NCI-H226 (cell line): ENCODE measurements at regions not wholly inside any gene's neighbourhood (a gene's known extent, or its start where the extent isn't known, plus 50 kb on each side); places are given as distances from the start of the nearest gene placed in this dataset.

Source experiments
- DNase-seq: peaks from one replicate; pipeline ENCODE4 v3.0.0-alpha.2; 2015

DNA sequence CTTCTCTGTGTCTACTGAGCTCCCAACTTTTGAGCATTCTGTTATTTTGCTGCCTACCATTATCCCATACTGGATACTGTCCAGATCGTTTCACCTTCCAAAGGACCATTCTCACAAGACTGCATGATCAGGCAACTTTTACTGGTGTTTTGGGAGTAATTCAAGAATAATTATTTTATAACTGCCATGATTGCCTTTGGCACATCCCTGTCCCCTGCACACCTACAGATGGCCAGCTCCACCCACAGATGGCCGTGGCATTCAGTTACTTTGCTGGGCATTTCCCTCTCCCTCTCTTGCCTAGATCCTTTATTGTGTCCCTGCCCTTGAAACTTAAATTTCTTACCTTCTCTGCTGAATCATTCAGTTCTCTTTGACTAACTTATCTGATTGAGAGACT is 263.9 kb downstream of the DIPK2A start:
- no peak for DNase-seq

DNA sequence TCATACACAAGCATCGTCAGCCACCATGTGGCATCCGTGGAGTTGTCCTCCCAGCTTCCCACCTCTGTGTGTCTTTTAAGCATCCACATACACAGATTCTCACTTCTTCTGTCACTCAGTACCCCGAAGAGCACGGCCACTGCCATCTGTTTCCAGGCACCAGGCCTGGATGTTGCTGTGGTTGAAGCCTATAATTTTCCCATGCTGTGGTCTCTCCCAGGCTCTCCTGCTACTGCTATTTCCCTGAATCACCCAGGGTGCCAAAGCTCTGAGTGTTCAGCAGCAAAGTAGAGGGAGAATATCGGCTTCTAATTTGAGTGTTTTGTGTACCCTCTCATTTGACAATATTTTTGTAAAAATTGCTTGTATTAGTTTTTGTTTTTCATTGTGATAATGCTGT is 265.7 kb downstream of the DIPK2A start:
- no peak for DNase-seq

DNA sequence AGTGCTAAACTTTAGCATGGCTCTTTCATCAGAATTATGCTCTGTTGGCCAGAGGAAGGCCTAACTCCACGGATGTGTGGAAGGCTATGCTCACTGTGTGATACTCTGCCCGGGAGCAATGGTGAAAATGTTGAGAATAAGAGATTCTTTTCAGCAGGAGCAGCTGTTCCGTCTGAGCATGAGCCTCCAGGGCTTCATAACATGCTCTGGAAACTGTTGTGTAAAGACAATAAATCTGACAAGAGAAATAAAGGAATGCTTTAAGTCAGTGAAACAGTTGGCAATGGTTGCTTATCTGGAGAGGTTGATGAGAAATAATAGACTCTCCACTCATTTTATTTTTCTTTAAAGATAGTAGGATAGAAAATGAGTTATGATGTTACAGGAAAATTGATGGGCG is 269.8 kb downstream of the DIPK2A start:
- DNase-seq: no peak

DNA sequence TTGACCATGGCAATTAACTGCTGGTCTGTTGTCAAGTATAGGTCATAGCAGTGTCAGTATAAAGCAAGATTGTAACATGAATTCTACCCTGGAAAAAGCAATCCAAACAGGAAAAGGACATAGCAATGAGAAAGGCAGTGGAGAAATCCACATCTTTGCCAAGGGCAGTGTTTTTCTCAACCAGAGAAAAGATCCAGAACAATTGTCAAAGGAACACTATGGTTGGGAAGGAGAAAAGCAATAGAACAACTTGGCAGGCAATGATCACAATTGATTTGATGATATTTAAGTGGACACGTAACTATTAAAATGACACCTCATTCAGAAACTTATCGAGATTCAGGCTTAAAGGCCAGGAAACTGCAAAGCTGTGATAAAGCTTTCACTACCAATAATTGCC is 271.1 kb downstream of the DIPK2A start:
- DNase-seq: no peak

DNA sequence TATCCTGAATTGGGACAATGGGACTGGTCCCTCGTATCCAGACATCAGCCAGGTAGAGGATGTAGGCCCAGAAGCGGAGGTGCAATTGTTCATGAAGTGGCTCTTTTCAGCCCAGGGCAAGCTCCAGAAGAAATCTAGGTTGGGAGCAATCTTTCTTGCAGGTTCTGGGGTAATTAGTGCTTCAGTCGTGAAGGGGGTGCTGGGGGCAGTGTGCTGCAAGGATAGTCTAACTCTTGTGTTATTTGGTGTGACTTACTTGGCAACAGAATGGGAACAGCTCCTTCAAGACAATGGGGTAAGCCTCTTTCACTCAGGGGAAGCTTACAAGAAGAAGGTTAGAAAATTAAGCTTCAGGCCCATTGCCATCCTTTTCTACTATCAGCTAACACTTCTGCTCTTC is 273.0 kb downstream of the DIPK2A start:
- DNase-seq: no peak

DNA sequence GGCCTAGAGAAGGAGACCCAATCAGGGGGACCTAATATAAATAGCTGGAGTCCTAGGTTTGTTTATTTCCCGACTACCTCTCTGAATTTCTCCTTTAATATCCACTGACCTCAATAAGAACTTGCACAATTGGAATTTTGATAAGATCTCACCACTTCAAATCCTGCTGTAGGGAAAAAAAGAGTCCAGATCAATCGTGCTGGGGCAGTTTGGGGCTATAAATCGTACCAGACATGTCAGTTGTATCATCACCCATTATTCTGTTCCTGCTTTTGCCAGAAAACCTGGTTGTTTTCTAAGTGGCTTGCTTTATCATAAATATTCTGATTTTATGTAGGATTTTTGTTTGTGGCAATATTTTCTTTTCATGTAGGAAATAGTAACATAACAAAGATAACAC is 281.3 kb downstream of the DIPK2A start:
- DNase-seq: no peak

DNA sequence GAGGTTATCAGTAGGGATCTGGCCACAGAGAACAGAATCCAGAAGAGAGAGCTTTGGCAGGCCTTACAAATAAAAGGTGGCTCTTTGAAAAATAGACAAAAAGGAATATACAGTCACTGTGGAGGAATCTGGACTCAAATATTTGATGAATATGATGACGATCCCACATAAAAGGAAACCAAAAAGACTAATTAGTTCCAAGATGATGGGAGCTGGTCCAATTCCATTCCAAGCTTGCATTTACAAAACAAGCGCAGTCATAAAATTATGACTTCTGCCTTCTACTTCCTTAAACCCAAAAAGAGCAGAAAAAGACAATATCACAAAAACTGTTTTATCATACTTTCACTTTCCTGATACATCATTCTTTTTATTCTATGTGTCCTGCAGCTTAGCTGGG is 285.8 kb downstream of the DIPK2A start:
- no peak for DNase-seq

DNA sequence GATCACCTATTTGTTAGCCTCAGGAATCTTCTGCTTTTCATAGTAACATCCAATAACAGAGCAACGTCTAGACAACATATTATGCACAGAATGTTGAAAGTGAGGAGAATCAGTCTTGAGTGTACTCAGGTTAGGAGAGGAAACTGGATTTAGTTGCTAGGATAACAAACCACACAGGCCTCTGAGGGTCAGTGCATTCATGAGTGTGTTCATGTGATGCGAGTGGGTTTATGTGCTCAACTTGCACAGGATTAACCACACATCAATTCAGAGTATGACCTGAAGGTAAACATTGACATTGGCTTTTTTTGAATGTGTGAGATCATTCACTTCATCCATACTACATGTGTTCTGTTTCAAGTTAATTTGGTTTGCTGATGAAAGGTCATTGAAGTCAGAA is 287.6 kb downstream of the DIPK2A start:
- no peak for DNase-seq

DNA sequence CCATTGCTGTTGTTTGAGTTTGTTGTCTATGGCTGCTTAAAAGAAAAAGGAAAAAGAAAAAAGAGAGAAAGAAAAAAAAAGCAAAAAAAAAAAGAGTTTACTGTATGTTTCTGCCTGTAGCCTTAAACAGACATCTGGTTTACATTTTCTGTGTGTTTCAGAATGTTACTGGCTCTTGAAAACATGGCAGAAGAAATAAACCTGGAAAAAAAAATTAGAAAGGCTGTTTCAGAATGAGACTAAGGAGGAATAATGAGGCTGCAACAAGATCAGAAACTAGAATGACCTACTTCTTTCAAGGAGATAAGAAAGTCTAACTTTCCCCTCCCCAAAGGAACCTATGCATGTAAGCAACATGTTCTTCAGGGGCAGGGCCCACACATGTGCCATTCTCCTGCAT is 292.1 kb downstream of the DIPK2A start:
- no peak for DNase-seq

DNA sequence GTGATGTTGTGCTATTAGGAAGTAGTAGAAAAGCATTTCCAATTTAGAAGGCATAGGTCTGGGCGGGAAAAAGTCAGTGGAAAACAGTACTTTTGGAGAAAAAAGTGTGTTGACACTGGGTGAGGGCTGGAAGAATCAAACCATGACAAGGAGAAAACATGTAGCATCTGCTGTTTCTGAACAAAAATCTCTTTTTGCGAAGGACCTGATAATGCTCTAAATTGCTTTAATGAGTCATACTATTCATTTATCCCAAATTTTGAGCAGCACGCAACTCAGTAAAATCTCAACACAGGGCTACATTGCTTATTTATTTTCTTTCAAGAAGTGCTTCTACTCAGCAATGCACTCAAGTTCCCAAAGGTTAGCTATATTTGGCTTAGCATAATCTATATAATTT is 292.7 kb downstream of the DIPK2A start:
- DNase-seq: no peak

DNA sequence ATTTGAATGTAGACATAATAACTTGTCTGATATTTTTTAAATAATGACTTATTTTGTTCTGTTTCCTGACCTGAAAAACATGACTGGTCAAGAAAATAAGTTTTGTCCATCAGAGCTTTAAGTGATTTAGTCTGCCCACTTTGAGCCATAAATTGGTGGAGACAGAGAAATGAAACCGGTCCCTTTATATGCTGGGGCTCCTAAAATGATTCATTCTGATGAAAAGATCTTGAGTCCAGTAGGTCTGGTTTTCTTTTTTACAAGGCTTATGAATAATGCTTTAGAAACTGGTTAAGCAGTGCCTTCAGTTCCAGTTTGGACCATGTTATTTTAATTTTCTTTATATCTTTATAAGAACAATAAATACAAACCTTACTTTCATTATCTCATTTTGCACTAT is 293.2 kb downstream of the DIPK2A start:
- DNase-seq: no peak

DNA sequence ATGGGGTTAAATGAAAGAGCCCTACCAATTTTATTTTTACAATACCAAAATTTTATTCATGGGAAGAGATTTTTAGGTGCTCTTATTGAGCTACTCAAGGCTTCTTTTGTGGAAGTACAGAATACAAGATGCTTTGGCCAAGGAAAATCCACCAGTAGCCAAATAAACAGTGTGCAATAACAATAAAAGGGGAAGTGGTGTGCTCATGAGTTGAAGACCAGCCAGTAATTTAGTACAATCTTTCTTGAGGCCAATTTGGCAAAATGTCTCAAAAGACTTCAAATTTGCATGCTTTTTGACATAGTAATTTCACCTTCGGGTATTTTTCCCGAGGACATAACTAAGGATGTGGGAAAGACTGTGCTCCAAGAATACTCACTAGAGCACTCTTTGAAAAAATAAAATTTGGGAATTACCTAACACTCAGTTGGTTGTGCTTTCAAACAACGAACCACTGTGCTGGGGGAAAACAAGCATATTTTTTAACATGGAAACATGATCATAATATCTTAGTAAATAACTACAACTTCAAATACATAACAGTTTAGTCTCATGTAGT is 294.0 kb downstream of the DIPK2A start:
- no peak for DNase-seq

DNA sequence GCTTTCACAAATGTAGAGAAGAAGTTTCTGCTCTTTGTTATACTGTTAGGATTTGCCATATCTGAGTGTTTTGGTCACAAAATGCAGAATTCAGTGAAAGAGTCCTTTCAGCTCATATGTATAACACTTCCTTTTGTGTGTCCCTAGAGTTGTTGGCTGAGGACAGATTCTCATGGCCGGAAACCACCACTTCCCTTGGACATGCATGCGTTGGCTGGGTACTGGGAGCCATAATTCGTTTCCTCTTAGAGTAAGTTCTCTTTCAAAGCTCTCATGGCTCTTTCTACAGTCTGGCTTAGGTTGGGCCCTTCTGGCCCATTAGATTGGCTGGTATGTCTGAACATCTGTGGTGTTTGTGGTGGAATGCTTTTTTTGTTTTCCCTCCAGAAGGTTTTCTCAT is 298.5 kb downstream of the DIPK2A start:
- DNase-seq: no peak

DNA sequence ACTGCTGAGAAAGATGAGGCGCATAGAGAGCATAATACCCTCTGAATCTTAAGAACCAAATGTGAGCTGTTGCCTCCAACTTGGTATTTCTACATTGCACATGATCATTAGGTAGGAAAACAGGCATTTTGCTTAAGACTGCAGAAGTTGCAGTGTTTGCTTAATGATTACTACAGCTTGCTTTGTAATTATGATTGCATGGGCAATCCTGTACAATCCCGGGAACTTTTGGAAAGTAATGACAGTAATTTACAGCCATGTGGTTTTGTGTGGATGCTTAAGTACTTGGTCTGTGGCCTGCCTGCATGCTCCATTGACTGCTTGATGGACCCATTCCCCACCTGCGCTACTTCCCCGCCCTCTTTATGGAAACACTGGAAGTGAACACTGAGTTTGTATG is 301.1 kb downstream of the DIPK2A start:
- DNase-seq: no peak

DNA sequence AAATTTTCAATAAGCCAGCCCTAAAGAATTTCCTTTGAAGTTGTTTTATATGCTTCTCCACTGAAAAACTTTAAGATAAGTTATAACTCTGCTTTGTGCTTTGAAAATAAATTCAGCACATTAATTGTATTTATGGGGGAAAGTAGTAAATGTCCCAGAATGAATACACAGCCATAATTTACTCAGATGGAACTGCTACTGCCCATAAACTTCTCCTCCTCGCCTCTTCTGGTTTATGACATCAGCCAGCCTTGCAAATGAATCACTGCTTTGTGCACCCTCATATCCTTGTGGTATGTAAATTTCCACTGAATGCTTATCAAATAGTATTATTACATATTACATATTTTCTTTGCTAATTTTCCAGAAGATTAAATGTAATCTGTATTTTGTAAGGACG is 302.0 kb downstream of the DIPK2A start:
- peak; percentile 34 for DNase-seq

DNA sequence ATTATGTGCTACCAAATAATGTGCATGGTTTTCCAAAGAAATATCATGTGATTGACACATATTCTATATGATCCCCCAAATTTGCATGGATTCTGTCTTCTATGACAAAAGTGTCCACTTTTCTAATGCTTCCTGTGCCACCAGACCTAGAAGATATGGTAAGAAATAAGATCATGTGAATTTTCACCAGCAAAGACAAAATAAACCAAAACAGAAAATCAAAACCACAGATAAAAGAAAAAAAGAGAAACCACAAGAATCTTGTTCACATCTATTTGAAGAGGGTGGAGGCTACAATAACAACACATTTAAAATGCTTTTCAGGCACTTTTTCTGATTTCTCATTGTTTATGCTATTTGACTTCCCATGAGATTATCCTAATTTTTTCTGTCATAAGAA is 303.4 kb downstream of the DIPK2A start:
- DNase-seq: no peak

DNA sequence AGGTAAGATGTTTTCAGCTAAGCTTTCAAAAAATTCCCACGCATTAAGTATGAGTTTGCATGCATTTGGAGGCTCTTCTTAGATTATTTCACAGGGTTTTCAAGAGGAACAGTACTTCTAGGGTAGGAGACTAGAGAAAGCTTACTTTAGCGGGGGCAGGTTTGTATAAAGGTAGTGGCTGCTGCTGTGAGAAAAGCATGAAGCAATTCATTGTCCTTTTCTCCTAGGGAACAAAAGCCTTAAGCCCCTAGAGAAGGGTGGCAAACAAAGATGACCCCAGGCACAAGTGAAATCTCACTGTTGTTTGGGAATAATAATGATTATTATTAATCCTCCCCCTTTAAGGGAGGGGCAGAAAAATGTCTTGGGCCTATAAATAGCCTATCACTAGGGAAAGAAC is 310.7 kb downstream of the DIPK2A start:
- DNase-seq: no peak

DNA sequence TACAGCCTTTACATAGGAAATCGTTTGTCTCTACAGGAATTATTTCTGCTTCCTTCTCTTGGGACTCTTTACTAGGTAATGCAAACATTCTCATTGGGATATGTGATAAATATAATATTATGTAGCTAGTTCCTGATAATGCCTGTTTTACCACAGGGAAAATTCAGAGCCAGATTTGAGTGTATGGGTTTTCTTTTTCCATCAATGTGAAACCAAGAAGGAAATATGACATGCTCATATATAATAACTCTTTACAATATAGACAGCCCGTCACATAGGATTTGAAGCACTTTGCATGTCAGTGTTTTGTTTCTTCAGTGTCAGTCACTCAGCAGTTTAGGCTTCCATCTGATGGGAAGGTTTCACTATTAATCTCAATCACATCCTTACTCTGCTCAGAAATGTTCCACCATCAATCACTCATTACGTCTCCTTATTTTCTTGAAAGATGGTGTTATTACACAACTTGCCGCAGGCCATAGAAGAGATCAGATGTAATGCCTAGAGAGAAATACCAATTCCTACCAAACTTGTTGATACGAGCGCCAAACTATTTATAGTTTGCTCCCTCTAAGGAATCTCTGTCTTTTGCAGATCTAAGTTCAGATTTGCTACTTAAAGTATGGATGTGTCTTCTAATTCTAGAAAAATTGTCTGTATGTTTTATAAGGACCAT is 314.8 kb downstream of the DIPK2A start:
- DNase-seq: no peak

DNA sequence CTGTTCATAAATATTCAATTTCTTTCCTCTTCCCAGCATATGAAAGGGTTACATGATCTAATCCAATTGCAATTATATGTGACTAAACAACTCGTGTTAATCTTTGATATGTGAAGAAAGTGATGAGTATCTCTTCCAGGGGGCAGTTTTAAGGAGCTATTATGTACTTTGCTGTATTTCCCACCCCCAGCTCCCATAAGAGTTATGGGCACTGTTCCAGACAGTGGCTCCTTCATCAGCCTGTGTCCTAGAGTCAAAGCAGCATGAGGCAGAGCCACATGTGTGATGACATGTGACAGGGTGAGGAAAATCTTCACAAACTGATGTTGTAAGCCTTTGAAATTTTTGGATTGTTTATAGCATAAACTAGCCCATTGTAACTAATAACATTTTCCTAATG is 315.4 kb downstream of the DIPK2A start:
- no peak for DNase-seq

DNA sequence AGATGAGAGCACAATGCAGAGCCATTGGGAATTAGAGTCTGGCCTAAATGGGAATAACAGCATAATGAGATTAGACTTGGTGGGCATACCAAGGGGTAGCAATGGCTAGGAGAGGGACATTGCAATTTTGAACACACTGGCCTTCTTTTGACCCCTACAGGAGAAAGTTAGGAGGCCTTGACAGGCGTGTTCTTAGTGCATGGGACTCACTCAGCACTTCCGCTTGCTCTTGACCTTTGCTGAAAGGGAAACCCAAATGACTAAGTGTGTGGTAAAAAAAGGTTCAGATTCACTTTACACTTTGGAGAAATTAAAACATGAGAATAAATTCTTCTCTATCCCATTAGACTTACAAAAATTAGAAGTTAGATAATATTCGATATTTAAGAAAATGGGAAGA is 317.4 kb downstream of the DIPK2A start:
- DNase-seq: no peak

DNA sequence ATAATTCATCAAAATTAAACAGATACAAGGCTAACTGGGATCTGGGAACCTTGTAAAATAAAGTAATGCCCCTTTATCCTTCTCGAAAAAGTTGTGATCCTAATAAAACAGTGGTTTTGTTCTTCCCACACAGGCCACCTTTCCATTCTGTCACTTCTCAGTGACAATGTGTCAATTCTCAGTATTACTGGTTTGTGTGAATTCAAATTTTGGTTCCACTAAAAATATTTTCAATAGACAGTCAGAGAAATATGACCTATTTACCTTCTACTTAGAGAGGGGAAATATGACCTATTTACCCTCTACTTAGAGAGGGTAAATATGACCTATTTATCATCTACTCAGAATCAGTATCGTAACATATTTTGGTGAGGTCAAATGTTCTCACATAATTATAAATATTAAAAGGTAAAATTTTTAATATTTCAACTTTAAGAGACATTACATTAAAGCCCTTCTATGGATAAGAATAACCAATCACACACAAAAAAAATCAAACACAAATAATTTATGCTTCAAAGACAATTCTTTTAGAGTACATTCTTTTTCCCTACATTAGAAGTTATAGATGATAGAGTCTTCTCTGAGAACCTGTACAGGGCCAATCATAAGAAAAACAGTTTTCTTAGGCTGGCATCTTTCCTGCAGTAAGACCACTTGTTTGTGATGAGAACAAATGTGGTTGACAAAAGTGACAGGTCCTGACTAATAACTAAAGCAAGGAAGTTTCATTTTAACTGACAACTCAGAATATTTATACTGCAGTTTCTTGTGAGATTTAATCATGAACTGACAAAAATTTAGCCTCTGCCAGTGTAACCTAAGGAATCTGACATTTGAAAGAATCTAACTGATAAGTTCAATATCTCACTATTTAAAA is 323.3 kb downstream of the DIPK2A start:
- DNase-seq: no peak

DNA sequence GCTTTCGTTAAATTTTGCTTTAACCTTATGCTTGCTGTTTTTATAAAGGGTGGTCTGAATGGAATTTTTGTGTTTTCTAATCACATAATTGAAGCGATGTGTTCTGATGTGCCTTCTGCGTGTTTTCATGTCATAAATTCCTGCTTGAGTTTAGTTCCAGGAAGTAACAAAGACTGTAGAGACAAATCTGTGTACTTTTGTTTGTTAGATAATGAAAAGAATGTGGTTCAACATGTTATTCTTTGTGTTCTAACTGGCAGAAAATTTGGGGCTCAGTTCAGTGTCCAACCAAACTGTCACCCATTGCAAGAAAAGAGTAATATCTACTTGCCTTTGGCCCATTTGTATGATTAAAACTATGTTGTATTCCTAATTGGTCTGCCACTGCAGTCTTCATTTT is 324.0 kb downstream of the DIPK2A start:
- DNase-seq: no peak

DNA sequence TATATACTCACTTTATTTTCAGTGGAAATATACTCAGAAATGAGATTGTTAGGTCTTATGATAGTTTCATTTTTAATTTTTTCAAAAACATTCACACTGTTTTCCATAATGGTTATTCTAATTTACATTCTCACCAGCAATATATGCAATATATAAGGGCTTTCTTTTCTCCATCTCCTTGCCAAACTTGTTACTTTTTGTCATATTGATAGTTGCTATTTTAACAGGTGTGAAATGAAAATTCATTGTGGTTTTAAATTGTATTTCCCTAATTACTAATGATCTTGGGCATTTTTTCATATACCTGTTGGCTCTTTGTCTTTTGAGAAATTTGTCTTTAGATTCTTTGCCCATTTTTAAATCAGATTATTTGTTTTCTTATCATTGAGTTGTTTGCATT is 325.2 kb downstream of the DIPK2A start:
- DNase-seq: no peak

DNA sequence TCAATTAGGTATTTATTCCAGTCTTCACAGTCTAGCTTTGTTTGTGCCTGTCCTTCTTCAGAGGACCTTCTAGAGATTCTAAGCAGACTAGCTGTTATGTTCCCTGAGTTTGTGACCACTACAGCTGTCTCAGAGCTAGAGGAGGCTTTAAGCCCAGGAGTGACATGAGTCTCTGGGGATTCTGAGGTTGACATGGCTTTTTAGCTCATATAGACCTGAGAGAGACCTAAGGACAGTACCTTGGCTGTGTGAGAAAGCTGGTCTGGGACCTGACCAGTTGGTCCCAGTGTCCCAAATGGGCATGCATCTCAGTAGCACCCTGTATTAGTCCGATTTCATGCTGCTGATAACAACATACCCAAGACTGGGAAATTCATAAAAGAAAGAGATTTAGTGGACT is 330.2 kb downstream of the DIPK2A start:
- no peak for DNase-seq
